HEK293 (cell line): ENCODE measurements at regions not wholly inside any gene's neighbourhood (a gene's known extent, or its start where the extent isn't known, plus 50 kb on each side); places are given as distances from the start of the nearest gene placed in this dataset.

Experiments used
- CTCF ChIA-PET: fragments of 350-600 bp; formaldehyde crosslinking; extraction: SDS; loops from one replicate; lab custom pipeline; 2021; ENCODE audit warnings: antibody characterized with exemption; lab: Yijun Ruan, JAX
- POLR2A ChIA-PET: fragments of 300-600 bp; formaldehyde crosslinking; extraction: SDS; loops from one replicate; lab custom pipeline; 2020; ENCODE audit warnings: antibody characterized with exemption, inconsistent platforms; lab: Yijun Ruan, JAX
- H3K27ac ChIP-seq: fragments of 200-500 bp; sonication (Bioruptor generic); 2 replicates; pipeline ENCODE4 v1.5.1; 2014; ENCODE audit warnings: low read depth, low read length, control low read depth, inconsistent platforms; ENCODE audit errors: extremely low read depth
- H3K36me3 ChIP-seq, 2 experiments: fragments of 200-500 bp in 1 of 2; sonication (Bioruptor generic) in 1 of 2; 1 replicate in 1 of 2; 2 replicates in 1 of 2; pipeline ENCODE4 v1.5.1; 2014 to 2017; ENCODE audit warnings: inconsistent platforms in 2 of 2, low read length in 2 of 2; ENCODE audit not compliant: control insufficient read depth in 2 of 2, insufficient read depth in 1 of 2
- H3K4me1 ChIP-seq: fragments of 200-500 bp; sonication (Bioruptor generic); 2 replicates; pipeline ENCODE4 v1.5.1; 2014; ENCODE audit warnings: mild to moderate bottlenecking, low read length, inconsistent platforms; ENCODE audit not compliant: control insufficient read depth, insufficient read depth
- H3K4me3 ChIP-seq: 2 replicates; pipeline ENCODE4 v1.5.1; 2011; ENCODE audit warnings: low read depth, mild to moderate bottlenecking, control low read depth, low read length, moderate library complexity
- H3K9me3 ChIP-seq: fragments of 200-500 bp; sonication (Bioruptor generic); 2 replicates; pipeline ENCODE4 v1.5.1; 2014; ENCODE audit warnings: low read depth, low read length, inconsistent platforms; ENCODE audit not compliant: control insufficient read depth, insufficient read depth
- KLF16 ChIP-seq: fragments of 450-650 bp; formaldehyde crosslinking; IDR thresholded peaks from 2 replicates; pipeline ENCODE4 v1.5.1; 2017; ENCODE audit warnings: missing biosample characterization, missing genetic modification characterization
- MZF1 ChIP-seq: fragments of 450-650 bp; formaldehyde crosslinking; IDR thresholded peaks from 2 replicates; pipeline ENCODE4 v1.5.1; 2017; ENCODE audit warnings: missing biosample characterization, missing genetic modification characterization, borderline replicate concordance
- PBX3 ChIP-seq: sonication (generic); formaldehyde crosslinking; IDR thresholded peaks from 2 replicates; pipeline ENCODE4 v1.8.1; 2022; ENCODE audit warnings: mild to moderate bottlenecking, moderate library complexity, missing genetic modification reagents
- PRDM6 ChIP-seq: fragments of 450-650 bp; formaldehyde crosslinking; IDR thresholded peaks from 2 replicates; pipeline ENCODE4 v1.5.1; 2017; ENCODE audit warnings: missing biosample characterization, missing genetic modification characterization
- SCRT2 ChIP-seq: fragments of 450-650 bp; formaldehyde crosslinking; IDR thresholded peaks from 2 replicates; pipeline ENCODE4 v1.5.1; 2016; ENCODE audit warnings: missing biosample characterization, missing genetic modification characterization
- TSHZ1 ChIP-seq: fragments of 450-650 bp; formaldehyde crosslinking; IDR thresholded peaks from 2 replicates; pipeline ENCODE4 v1.5.1; 2016; ENCODE audit warnings: missing biosample characterization, missing genetic modification characterization, borderline replicate concordance
- ZBTB1 ChIP-seq: fragments of 450-650 bp; formaldehyde crosslinking; IDR thresholded peaks from 2 replicates; pipeline ENCODE4 v1.5.1; 2016; ENCODE audit warnings: missing biosample characterization, missing genetic modification characterization
- ZBTB20 ChIP-seq: fragments of 450-650 bp; formaldehyde crosslinking; IDR thresholded peaks from 2 replicates; pipeline ENCODE4 v1.5.1; 2016; ENCODE audit warnings: missing biosample characterization, missing genetic modification characterization
- ZNF114 ChIP-seq: fragments of 450-650 bp; formaldehyde crosslinking; IDR thresholded peaks from 2 replicates; pipeline ENCODE4 v1.5.0; 2017; ENCODE audit warnings: missing biosample characterization, missing genetic modification characterization
- ZNF184 ChIP-seq: fragments of 450-650 bp; IDR thresholded peaks from 2 replicates; pipeline ENCODE4 v1.5.1; 2018; ENCODE audit warnings: missing biosample characterization, mild to moderate bottlenecking, missing genetic modification characterization
- ZNF211 ChIP-seq: fragments of 450-650 bp; formaldehyde crosslinking; IDR thresholded peaks from 2 replicates; pipeline ENCODE4 v1.5.1; 2016; ENCODE audit warnings: low read depth, missing biosample characterization, missing genetic modification characterization
- ZNF488 ChIP-seq: fragments of 450-650 bp; formaldehyde crosslinking; IDR thresholded peaks from 2 replicates; pipeline ENCODE4 v1.5.1; 2016; ENCODE audit warnings: missing biosample characterization, missing genetic modification characterization
- ZNF501 ChIP-seq: fragments of 450-650 bp; formaldehyde crosslinking; IDR thresholded peaks from 2 replicates; pipeline ENCODE4 v1.5.1; 2016; ENCODE audit warnings: missing biosample characterization, missing genetic modification characterization
- ZNF544 ChIP-seq: fragments of 450-650 bp; formaldehyde crosslinking; IDR thresholded peaks from 2 replicates; pipeline ENCODE4 v1.5.0; 2017; ENCODE audit warnings: missing biosample characterization, missing genetic modification characterization
- ZNF596 ChIP-seq: fragments of 450-650 bp; IDR thresholded peaks from 2 replicates; pipeline ENCODE4 v1.5.0; 2018; ENCODE audit warnings: missing biosample characterization, mild to moderate bottlenecking, missing genetic modification characterization, moderate library complexity
- ZNF670 ChIP-seq: fragments of 450-650 bp; formaldehyde crosslinking; IDR thresholded peaks from 2 replicates; pipeline ENCODE4 v1.5.1; 2016; ENCODE audit warnings: missing biosample characterization, missing genetic modification characterization, low read depth
- ZNF692 ChIP-seq: fragments of 450-650 bp; formaldehyde crosslinking; IDR thresholded peaks from 2 replicates; pipeline ENCODE4 v1.5.1; 2016; ENCODE audit warnings: missing biosample characterization, missing genetic modification characterization
- ZNF792 ChIP-seq: fragments of 450-650 bp; formaldehyde crosslinking; IDR thresholded peaks from 2 replicates; pipeline ENCODE4 v1.5.1; 2016; ENCODE audit warnings: missing biosample characterization, missing genetic modification characterization
- ZNF830 ChIP-seq: fragments of 450-650 bp; IDR thresholded peaks from 2 replicates; pipeline ENCODE4 v1.5.0; 2018; ENCODE audit warnings: missing biosample characterization, missing genetic modification characterization, low read depth, mild to moderate bottlenecking, moderate library complexity
- ZSCAN18 ChIP-seq: fragments of 450-650 bp; formaldehyde crosslinking; IDR thresholded peaks from 2 replicates; pipeline ENCODE4 v1.5.1; 2016; ENCODE audit warnings: missing biosample characterization, missing genetic modification characterization
- ZSCAN4 ChIP-seq: fragments of 450-650 bp; formaldehyde crosslinking; IDR thresholded peaks from 2 replicates; pipeline ENCODE4 v1.5.1; 2017; ENCODE audit warnings: missing biosample characterization, missing genetic modification characterization

GRCh38 chr18:78497641-78498040 is 482.0 kb upstream of the SALL3 start:
- no peak for TF ChIP-seq ZBTB1 (tag by site-specific recombination)
- TF ChIP-seq ZNF211, result no peak
- no peak for TF ChIP-seq ZNF830 (tag by site-specific recombination)
- no peak for TF ChIP-seq ZBTB20 (tag by site-specific recombination)
- TF ChIP-seq ZNF184 (tag by site-specific recombination), result no peak
- TF ChIP-seq ZNF488, result no peak
- TF ChIP-seq KLF16 (tag by site-specific recombination), result no peak
- TF ChIP-seq ZNF596, result no peak
- TF ChIP-seq PBX3 (CRISPR knock-in tag), result no peak
- no peak for TF ChIP-seq ZNF792
- no peak for TF ChIP-seq ZNF544
- Histone ChIP-seq H3K4me3 (no peak overlapping the region), H3K9me3 (no peaks in the 10 kb centered on the region), H3K36me3 (no peaks in the 10 kb centered on the region), H3K4me1 (no peaks in the 10 kb centered on the region), H3K27ac (no peak overlapping the region)
- CTCF ChIA-PET, result no interaction called here
- POLR2A ChIA-PET, result no interaction called here

GRCh38 chr18:78499586-78499985 is 480.0 kb upstream of the SALL3 start:
- no peaks in the 10 kb centered on the region for H3K36me3 ChIP-seq
- ChIA-PET CTCF (no interaction called here), POLR2A (no interaction called here)
- TF ChIP-seq ZNF670 (tag by site-specific recombination), result no peak
- no peak for TF ChIP-seq PRDM6 (tag by site-specific recombination)
- no peak for TF ChIP-seq ZSCAN18
- no peak for TF ChIP-seq SCRT2 (tag by site-specific recombination)
- TF ChIP-seq KLF16 (tag by site-specific recombination), result no peak
- no peak for TF ChIP-seq ZNF501 (tag by site-specific recombination)
- no peak for TF ChIP-seq TSHZ1
- no peak for TF ChIP-seq MZF1 (tag by site-specific recombination)
- no peak for TF ChIP-seq ZSCAN4 (tag by site-specific recombination)
- no peak for TF ChIP-seq ZNF114 (tag by site-specific recombination)
- TF ChIP-seq ZNF692, result no peak
- no peaks in the 10 kb centered on the region for H3K9me3 ChIP-seq
- no peak overlapping the region for H3K27ac ChIP-seq
- no peaks in the 10 kb centered on the region for H3K4me1 ChIP-seq
- H3K4me3 ChIP-seq, result no peak overlapping the region
